ENCODE measurements at regions not wholly inside any gene's neighbourhood (a gene's known extent, or its start where the extent isn't known, plus 50 kb on each side); places are given as distances from the start of the nearest gene placed in this dataset.

DNA sequence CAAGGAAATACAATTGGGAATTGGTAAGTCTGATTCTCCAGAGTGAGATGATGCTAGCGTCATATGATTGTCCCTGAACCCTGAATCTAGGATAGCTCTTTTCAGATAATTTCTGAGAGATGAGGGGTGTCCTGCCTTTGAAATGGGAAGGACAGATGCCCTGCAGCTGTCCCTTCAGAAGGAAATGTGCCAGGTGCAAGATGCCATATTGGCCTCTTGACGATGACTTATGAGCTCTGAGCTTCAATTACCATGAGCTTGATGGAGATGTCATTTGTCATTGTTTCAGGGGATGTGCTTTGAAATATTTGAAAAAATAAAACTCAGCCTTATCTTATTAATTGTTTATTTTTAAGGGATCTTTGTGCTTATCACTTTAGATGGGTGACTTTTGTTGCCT lies 185.1 kb downstream of the DACT1 start:
- Mint-ChIP-seq H3K27me3 (peaks cover 3% of the 10 kb centered on the region), H3K27ac (no peak overlapping the region), H3K4me1 (no peaks in the 10 kb centered on the region), H3K36me3 (ENCODE audit: low read depth) (no peaks in the 10 kb centered on the region), H3K9me3 (ENCODE audit: low read depth) (peaks cover 6% of the 10 kb centered on the region), H3K4me3 (no peak overlapping the region)
- CTCF ChIA-PET, result no interaction called here
- intact Hi-C loops (cut with DNase I, micrococcal nuclease), result no loop called here
- ATAC-seq (no peak), DNase-seq (no peak)
- POLR2A ChIA-PET, result interaction anchor here (0.5 to 0.7 kb wide), 2 partner anchors 27 to 1377 kb away, joined by 3 read pairs; no protein-coding TSS in a partner anchor

DNA sequence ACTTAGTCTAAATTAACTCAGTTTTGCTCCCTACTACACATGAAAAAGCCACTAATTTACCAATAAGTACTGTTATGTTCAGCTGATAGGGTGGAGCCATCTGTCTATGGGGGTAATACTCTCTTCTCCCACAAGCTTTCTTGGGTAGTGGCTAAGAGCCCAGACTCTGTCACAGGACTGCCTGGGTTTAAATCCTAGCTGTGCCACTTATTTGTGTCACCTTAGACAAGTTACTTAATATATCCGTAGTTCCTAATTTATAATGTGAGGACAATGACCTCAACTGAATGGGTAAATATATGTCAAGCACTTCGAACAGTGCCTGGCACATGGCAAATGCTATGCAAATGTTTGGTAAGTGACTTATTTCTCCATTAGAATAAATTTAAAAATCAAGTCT lies 185.6 kb downstream of the DACT1 start:
- Mint-ChIP-seq H3K27ac (no peak overlapping the region), H3K4me3 (no peak overlapping the region), H3K36me3 (ENCODE audit: low read depth) (no peaks in the 10 kb centered on the region), H3K4me1 (no peaks in the 10 kb centered on the region), H3K9me3 (ENCODE audit: low read depth) (peaks cover 6% of the 10 kb centered on the region), H3K27me3 (peaks cover 3% of the 10 kb centered on the region)
- DNase-seq (no peak), ATAC-seq (no peak)
- intact Hi-C loops (cut with DNase I, micrococcal nuclease), result no loop called here
- POLR2A ChIA-PET, result interaction anchor here (0.5 kb wide), 1 partner anchor 27 kb away, joined by 3 read pairs; no protein-coding TSS in a partner anchor
- CTCF ChIA-PET, result no interaction called here

DNA sequence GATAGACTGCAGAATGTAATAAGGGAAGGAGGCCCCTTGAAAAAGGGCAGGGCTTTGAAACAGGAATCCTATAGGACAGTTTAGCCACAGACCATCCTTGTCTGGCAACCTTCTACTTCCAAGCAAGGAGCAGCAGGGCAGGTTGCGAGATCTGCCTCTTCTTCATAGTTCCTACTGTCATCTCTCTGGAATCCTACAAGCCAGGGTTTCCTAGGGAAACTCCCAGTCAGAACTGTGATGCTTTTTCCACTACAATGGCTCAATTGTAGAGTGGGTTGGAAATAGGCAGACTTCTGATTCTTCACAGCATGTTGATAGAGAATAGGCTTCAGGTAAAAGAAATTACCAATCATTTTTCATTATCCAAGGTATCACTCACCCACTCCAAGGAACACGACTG lies 186.3 kb downstream of the DACT1 start:
- Mint-ChIP-seq H3K4me1 (no peaks in the 10 kb centered on the region), H3K4me3 (no peak overlapping the region), H3K27ac (no peak overlapping the region), H3K36me3 (ENCODE audit: low read depth) (no peaks in the 10 kb centered on the region), H3K9me3 (ENCODE audit: low read depth) (peaks cover 6% of the 10 kb centered on the region), H3K27me3 (peaks cover 3% of the 10 kb centered on the region)
- intact Hi-C loops (cut with DNase I, micrococcal nuclease), result no loop called here
- CTCF ChIA-PET, result no interaction called here
- POLR2A ChIA-PET, result no interaction called here
- DNase-seq (no peak), ATAC-seq (no peak)

DNA sequence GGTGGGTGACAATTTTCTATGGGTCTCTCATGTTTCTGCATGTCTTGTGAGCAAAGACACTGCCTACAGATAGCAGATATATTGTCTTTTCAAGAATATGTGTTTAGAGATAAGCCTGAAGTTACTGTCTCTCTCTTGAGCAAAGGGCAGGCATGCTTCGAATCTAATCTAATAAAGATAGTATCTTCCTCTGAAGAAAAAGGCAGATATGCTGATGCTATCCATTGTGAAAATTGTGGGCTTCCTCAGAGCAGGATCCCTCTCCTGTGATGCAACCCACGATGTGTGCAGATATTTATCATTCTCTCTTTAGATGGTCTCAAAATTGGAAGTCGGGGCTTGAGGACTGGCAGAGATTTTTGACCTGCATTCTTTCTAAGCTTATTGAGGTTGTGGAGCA lies 187.0 kb downstream of the DACT1 start:
- DNase-seq (no peak), ATAC-seq (no peak)
- Mint-ChIP-seq H3K4me3 (no peak overlapping the region), H3K36me3 (ENCODE audit: low read depth) (no peaks in the 10 kb centered on the region), H3K9me3 (ENCODE audit: low read depth) (peaks cover 6% of the 10 kb centered on the region), H3K27me3 (peaks cover 3% of the 10 kb centered on the region), H3K4me1 (no peaks in the 10 kb centered on the region), H3K27ac (no peak overlapping the region)
- CTCF ChIA-PET, result no interaction called here
- intact Hi-C loops (cut with DNase I, micrococcal nuclease), result loop anchor here in 1 of 2 experiments (5.0 kb wide), 2 partner anchors 187 to 322 kb away; partner anchors contain the start of gene DACT1
- POLR2A ChIA-PET, result no interaction called here

DNA sequence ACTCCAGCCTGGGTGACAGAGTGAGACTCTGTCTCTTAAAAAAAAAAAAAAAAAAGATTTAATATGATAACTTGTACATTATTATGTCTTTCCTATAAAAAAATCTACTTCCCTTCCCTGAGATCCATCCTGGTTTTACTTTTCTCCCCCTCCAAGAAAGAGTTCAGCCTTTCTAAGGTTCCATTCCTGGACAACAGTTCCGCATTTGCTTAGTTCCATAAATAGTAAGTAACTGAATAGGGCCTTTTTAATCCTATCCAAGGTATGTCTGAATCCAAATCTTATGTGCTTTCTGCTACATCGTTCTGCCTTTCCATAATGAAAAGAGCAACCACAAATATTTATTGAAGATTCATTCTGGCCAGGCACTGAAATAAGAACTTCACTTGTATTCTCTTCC lies 187.8 kb downstream of the DACT1 start:
- no peak for ATAC-seq
- intact Hi-C loops (cut with DNase I, micrococcal nuclease), result loop anchor here in 1 of 2 experiments (5.0 kb wide), 2 partner anchors 188 to 323 kb away; partner anchors contain the start of gene DACT1
- H3K27me3 Mint-ChIP-seq, result peaks cover 3% of the 10 kb centered on the region
- H3K36me3 Mint-ChIP-seq (ENCODE audit: low read depth), result no peaks in the 10 kb centered on the region
- no peaks in the 10 kb centered on the region for H3K4me1 Mint-ChIP-seq
- POLR2A ChIA-PET, result no interaction called here
- DNase-seq, result no peak
- CTCF ChIA-PET, result interaction anchor here (1.9 kb wide), 1 partner anchor 8 kb away, joined by 11 read pairs; no protein-coding TSS in a partner anchor
- no peak overlapping the region for H3K27ac Mint-ChIP-seq
- H3K4me3 Mint-ChIP-seq, result no peak overlapping the region
- H3K9me3 Mint-ChIP-seq (ENCODE audit: low read depth), result peaks cover 6% of the 10 kb centered on the region

DNA sequence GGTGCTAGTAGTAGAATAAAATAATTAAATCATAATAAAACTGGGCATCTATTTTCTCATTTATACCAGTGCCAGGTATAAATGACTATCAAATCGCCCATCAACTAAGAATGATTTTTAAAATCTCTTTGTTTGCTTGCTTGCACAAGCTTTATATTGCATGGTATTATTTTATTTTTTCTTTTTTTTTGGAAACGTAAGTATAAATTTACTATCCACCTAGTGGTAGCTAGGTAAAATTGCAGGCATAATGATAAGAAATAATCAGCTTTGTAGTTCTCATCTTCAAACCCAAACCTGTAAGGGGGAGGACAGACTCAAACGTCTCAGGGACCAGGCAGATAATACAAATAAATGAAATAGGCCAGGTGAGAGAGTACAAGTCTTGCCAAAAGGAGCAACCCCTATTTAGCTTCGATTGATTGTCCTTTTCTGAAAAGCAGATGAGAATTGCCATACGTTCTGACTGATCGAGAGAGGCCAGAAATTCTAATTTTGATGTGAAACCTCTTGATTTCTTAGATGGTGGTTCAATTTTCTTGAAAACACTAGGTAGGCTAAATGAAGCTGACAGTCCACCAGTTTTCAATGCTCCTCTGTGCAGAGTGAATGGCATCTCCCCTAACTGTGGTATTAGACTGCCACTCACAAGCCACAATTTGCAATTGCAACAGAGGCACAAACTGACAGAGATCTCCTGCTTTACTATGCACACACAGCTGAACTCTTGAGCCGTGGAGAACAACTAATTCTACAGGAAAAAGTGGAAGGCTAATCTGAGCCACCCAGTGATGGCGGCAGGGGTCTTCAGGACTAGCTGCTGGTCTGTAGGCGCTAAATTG lies 189.3 kb downstream of the DACT1 start:
- Mint-ChIP-seq H3K9me3 (ENCODE audit: low read depth) (peaks cover 6% of the 10 kb centered on the region), H3K4me1 (no peaks in the 10 kb centered on the region), H3K27ac (no peak overlapping the region), H3K27me3 (peaks cover 3% of the 10 kb centered on the region), H3K4me3 (no peak overlapping the region), H3K36me3 (ENCODE audit: low read depth) (no peaks in the 10 kb centered on the region)
- no peak for ATAC-seq
- POLR2A ChIA-PET, result no interaction called here
- intact Hi-C loops (cut with DNase I, micrococcal nuclease), result loop anchor here in 1 of 2 experiments (5.0 kb wide), 2 partner anchors 190 to 325 kb away; partner anchors contain the start of gene DACT1
- no peak for DNase-seq
- CTCF ChIA-PET, result interaction anchor here (0.7 to 1.9 kb wide), 13 partner anchors 9 to 326 kb away, joined by 3 to 11 read pairs (median 4); no protein-coding TSS in a partner anchor

DNA sequence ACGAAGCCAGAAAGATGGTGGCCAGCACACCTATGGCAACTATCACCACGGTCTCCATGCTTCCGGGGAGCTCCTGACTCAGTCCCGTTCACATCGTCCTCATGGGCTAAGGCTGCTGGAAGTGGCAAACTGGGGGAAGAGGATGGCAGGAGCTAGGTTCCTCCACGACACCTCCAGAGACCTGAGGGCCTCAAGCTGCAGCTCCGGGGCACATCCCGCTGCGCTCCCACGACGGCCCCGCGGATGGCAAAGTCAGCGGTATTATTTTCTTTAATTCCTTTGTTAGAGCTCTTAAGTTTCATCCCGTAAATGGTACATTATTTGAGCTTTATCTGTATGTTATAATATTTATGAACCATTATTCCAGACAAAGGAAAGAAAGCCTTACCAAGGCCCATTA lies 190.5 kb downstream of the DACT1 start:
- Mint-ChIP-seq H3K27ac (no peak overlapping the region), H3K9me3 (ENCODE audit: low read depth) (peaks cover 6% of the 10 kb centered on the region), H3K36me3 (ENCODE audit: low read depth) (no peaks in the 10 kb centered on the region), H3K4me3 (no peak overlapping the region), H3K27me3 (peaks cover 8% of the 10 kb centered on the region), H3K4me1 (no peaks in the 10 kb centered on the region)
- POLR2A ChIA-PET, result interaction anchor here (0.6 kb wide), 1 partner anchor 354 kb away, joined by 8 read pairs; no protein-coding TSS in a partner anchor
- intact Hi-C loops (cut with DNase I, micrococcal nuclease), result loop anchor here in 1 of 2 experiments (5.0 kb wide), 2 partner anchors 191 to 326 kb away; partner anchors contain the start of gene DACT1
- DNase-seq (no peak), ATAC-seq (no peak)
- CTCF ChIA-PET, result interaction anchor here (0.9 to 1.5 kb wide), 3 partner anchors 12 to 129 kb away, joined by 4 to 6 read pairs (median 5); no protein-coding TSS in a partner anchor

DNA sequence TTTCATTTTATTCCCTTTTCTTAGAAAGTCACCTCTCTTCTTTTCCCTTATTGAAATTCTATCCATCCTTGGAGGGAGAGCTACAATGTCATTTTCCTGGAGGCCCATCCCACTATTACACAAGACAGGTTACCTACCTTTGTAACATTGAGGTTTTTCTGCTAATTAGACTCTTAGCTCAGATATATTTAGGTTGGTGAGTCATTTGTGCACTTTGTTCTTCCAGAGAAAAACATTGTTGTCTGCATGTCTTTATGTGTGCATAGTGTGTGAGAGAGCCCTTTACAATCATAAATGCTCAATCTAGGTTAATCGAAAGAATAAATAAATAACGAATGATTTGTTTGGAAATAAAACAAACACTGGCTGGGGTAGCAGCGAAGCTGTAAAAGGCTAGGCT lies 191.8 kb downstream of the DACT1 start:
- H3K9me3 Mint-ChIP-seq (ENCODE audit: low read depth), result peaks cover 6% of the 10 kb centered on the region
- no peak overlapping the region for H3K4me3 Mint-ChIP-seq
- H3K36me3 Mint-ChIP-seq (ENCODE audit: low read depth), result no peaks in the 10 kb centered on the region
- DNase-seq, result no peak
- no peak overlapping the region for H3K27ac Mint-ChIP-seq
- peaks cover 10% of the 10 kb centered on the region for H3K27me3 Mint-ChIP-seq
- no peak for ATAC-seq
- no peaks in the 10 kb centered on the region for H3K4me1 Mint-ChIP-seq
- ChIA-PET CTCF (interaction anchor here (1.0 to 1.5 kb wide), 2 partner anchors 303 to 328 kb away, joined by 3 read pairs; no protein-coding TSS in a partner anchor), POLR2A (no interaction called here)
- intact Hi-C loops (cut with DNase I, micrococcal nuclease), result loop anchor here in 1 of 2 experiments (5.0 kb wide), 2 partner anchors 192 to 327 kb away; partner anchors contain the start of gene DACT1

DNA sequence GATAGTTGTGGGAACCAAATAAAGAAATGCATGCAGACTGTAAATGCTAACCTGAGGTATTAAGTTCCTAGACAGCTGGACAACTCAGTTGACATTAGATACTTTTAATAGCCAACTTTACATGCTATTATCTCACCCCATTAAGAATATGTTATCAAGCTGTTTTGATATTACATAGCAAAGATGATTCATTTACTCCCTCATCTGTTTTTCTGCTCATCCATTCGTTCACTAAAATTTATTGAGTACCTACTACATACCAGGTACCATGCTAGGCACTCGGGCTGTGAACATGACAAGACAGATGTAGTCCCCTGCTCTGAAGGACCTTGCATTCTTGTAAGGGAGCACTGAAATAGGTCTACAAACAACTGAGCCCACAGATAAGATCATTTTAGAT lies 192.4 kb downstream of the DACT1 start:
- intact Hi-C loops (cut with DNase I, micrococcal nuclease), result no loop called here
- no peak overlapping the region for H3K4me3 Mint-ChIP-seq
- H3K27ac Mint-ChIP-seq, result no peak overlapping the region
- CTCF ChIA-PET, result interaction anchor here (1.5 kb wide), 1 partner anchor 329 kb away, joined by 3 read pairs; no protein-coding TSS in a partner anchor
- no peak for ATAC-seq
- peaks cover 6% of the 10 kb centered on the region for H3K9me3 Mint-ChIP-seq (ENCODE audit: low read depth)
- DNase-seq, result no peak
- peaks cover 10% of the 10 kb centered on the region for H3K27me3 Mint-ChIP-seq
- POLR2A ChIA-PET, result no interaction called here
- no peaks in the 10 kb centered on the region for H3K4me1 Mint-ChIP-seq
- no peaks in the 10 kb centered on the region for H3K36me3 Mint-ChIP-seq (ENCODE audit: low read depth)

DNA sequence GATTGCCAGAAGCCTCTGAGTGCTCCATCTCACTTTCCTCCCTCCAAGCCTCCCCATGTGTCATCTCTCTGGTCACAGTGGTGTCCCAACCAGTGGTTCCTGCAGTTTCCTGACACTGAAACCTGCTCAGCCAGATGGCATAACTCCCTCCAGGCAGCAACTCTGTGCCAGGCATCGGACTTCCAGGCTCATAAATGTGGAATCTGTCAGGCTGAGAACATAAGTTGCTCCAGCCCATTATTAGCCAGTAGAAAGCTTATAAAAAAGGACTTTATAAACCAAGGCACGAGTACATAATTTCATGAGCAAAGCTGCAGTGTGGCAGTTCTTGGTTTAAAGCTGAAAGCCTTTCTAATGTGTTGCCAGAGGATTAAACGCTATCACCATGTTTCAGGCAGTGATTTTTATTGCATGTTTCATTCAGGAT lies 194.3 kb downstream of the DACT1 start:
- H3K4me1 Mint-ChIP-seq, result no peaks in the 10 kb centered on the region
- H3K27ac Mint-ChIP-seq, result no peak overlapping the region
- intact Hi-C loops (cut with DNase I, micrococcal nuclease), result no loop called here
- POLR2A ChIA-PET, result no interaction called here
- H3K9me3 Mint-ChIP-seq (ENCODE audit: low read depth), result peaks cover 4% of the 10 kb centered on the region
- CTCF ChIA-PET, result interaction anchor here (0.7 kb wide), 1 partner anchor 196 kb away, joined by 3 read pairs; no protein-coding TSS in a partner anchor
- H3K27me3 Mint-ChIP-seq, result peaks cover 7% of the 10 kb centered on the region
- no peaks in the 10 kb centered on the region for H3K36me3 Mint-ChIP-seq (ENCODE audit: low read depth)
- no peak overlapping the region for H3K4me3 Mint-ChIP-seq
- ATAC-seq (no peak), DNase-seq (no peak)

DNA sequence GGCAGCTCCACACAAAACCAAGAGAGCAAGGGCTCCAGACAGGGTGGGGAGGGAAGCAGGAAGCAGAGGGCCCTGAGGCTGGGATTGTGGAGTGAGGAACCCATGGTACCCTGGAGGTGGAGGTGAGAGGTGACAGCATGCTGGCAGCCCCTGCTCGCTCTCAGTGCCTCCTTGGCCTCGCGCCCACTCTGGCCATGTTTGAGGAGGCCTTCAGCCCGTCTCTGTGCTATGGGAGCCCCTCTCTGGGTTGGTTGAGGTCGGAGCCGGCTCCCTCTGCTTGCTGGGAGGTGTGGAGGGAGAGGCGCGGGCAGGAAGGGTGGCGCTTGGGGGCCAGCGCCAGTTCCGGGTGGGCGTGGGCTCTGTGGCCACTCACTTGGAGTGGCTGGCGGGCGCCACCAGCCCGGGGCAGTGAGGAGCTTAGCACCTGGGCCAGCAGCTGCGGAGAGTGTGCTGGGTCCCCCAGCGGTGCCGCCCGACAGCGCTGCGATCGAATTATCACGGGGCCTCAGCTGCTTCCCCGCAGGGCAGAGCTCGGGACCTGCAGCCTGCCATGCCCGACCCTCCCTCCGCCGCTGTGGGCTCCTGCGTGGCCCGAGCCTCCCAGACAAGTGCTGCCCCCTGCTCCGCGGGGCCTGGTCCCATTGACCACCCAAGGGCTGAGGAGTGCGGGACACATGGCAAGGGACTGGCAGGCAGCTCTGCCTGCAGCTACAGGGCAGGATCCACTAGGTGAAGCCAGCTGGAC lies 196.0 kb downstream of the DACT1 start:
- DNase-seq (no peak), ATAC-seq (no peak)
- CTCF ChIA-PET, result interaction anchor here (0.7 kb wide), 1 partner anchor 11 kb away, joined by 3 read pairs; no protein-coding TSS in a partner anchor
- intact Hi-C loops (cut with DNase I, micrococcal nuclease), result no loop called here
- no peaks in the 10 kb centered on the region for H3K9me3 Mint-ChIP-seq (ENCODE audit: low read depth)
- H3K36me3 Mint-ChIP-seq (ENCODE audit: low read depth), result no peaks in the 10 kb centered on the region
- no peak overlapping the region for H3K27ac Mint-ChIP-seq
- H3K27me3 Mint-ChIP-seq, result peaks cover 7% of the 10 kb centered on the region
- H3K4me1 Mint-ChIP-seq, result no peaks in the 10 kb centered on the region
- H3K4me3 Mint-ChIP-seq, result no peak overlapping the region
- POLR2A ChIA-PET, result no interaction called here
